HG03097 (cell line): ENCODE measurements at regions not wholly inside any gene's neighbourhood (a gene's known extent, or its start where the extent isn't known, plus 50 kb on each side); places are given as distances from the start of the nearest gene placed in this dataset.
"Not testable (repeated sequence)": the region's sequence is repeated elsewhere in the genome, so short reads cannot be mapped to it uniquely, and the experiment has no call there.

Experiments used
- ATAC-seq: cut with Tn5 transposase; IDR thresholded peaks from one replicate; pipeline ENCODE4 v1.9.1; 2021; ENCODE audit not compliant: unreplicated experiment, low FRiP score

DNA sequence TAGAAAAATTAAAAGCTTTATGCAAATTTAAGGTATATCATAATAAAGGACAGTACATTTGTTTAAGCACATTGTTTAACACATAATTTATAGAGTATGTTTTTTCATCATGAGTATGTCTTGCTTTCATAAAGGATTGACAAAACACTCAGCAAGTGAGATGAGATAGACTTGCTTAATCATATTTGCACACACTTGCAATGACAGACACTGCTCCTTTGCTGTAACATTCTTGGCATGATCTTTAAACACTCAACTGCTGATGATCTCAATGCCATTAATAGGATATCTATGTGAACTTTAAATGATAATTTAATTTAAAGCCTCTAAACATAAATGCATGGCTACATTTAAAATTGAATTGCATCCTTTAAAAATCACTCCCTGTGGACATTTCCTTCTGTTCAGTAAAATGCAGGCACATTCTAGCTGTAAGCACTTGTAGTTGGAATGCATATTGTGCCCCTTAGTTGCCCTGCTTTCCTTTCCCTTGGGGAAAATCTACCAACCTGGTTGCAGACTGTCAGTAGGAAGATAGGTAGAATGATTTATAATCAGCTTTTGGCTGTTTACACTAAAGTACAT lies 979.0 kb downstream of the TMTC2 start:
- ATAC-seq: no peak

DNA sequence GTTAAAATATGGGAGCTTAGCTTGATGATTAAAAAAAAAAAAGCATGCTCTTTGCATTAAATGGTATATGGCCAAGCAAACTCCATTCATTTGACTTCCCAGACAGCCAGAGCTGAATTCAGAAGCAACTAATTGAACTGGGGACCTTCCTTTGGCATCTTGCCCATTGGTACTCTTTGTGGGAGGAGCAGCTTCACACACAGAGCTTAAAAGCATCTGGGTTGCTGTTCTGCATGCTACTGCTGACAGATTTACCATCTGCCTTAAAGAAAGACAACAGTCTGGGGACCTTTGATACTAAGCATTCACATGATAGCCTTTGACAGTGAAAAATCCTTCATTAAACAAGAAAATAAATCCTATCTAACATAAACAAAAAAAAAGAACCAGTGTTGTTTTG lies 977.9 kb downstream of the TMTC2 start:
- no peak for ATAC-seq

- ATAC-seq: no peak
Measured at GRCh38 chr12:83660727-83661358, 974.1 kb downstream of the TMTC2 start.

DNA sequence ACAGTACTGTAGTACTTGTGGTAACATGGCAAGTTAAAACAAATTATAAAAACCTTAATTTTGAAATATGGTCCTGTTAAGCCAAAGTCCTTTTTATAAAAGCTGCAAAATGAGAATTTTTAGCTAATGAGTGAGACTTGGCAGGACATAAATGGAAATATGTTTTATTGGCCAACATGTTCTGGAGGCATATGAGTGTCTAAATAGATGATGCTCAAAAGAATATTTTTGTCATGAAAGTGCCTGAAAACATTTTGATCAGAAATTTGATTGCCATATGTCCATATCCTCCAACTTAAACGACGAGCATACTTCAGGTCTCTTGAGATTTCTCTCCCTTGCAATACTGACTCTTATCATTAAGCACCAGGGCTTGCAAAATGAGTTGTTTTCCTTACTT lies 972.6 kb downstream of the TMTC2 start:
- no peak for ATAC-seq

- ATAC-seq: no peak
Measured at GRCh38 chr12:83656004-83656403, 969.3 kb downstream of the TMTC2 start.

- no peak for ATAC-seq
Measured at GRCh38 chr12:83642205-83642604, 955.5 kb downstream of the TMTC2 start.

- ATAC-seq: no peak
Measured at GRCh38 chr12:83641789-83642188, 955.1 kb downstream of the TMTC2 start.

GRCh38 chr12:83634726-83635267 lies 948.1 kb downstream of the TMTC2 start:
- ATAC-seq: no peak

GRCh38 chr12:83630526-83630925 lies 943.8 kb downstream of the TMTC2 start:
- no peak for ATAC-seq

DNA sequence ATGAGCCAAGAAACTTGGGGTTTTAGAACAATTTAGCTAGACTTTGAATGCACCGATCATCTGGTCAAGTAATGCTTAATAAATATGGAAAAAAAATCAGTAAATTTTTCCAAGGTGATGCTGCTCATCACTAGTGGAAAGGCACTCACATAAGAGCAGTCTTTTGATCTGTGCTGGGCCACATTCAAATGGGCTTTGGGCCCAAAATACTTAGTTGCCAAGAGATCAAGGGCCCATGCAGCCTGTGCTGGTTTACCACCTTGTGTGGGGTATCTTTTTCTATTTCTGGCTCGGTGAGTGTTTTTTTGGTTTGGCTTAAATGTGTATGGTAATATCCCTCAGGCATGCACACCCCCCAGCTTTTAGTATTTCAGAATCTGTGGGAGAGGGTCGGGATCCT lies 943.2 kb downstream of the TMTC2 start:
- no peak for ATAC-seq

DNA sequence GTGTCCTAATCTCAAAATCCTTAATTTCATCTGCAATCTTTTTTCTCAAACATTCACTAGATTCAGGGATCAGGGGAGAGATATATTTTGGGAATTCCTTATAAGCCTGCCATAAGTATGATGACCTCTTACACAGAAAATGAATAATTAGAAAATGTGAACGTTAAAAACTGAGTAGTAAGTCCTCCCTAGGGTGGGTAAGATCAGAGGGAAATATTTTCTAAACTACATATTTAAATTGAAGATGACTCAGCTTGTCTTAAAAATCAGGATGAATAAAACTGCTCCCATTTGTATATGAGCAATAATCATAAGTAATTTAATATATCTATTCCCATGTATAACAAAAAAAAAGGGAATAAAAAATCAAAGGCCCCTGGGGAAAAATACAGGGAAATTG lies 935.5 kb downstream of the TMTC2 start:
- ATAC-seq: no peak

DNA sequence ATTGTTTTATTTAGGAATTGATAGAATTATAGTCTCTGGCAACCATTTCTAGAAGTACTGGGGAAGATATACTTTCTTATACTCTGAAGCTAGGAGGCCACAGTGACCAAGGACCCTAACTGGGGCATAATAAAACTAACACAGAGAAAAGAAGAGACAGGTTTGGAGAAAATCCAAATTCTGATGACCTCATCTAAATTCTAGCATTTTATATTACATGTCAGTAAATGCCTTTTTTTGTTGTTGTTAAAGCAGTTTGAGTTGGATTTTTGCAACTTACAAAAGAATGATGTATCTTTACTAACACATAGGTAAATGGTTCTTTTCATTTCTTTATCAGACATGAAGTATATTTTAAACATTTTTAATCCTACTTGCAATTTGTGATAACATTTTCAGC lies 933.3 kb downstream of the TMTC2 start:
- no peak for ATAC-seq

GRCh38 chr12:83615152-83615551 lies 928.4 kb downstream of the TMTC2 start:
- ATAC-seq: no peak

DNA sequence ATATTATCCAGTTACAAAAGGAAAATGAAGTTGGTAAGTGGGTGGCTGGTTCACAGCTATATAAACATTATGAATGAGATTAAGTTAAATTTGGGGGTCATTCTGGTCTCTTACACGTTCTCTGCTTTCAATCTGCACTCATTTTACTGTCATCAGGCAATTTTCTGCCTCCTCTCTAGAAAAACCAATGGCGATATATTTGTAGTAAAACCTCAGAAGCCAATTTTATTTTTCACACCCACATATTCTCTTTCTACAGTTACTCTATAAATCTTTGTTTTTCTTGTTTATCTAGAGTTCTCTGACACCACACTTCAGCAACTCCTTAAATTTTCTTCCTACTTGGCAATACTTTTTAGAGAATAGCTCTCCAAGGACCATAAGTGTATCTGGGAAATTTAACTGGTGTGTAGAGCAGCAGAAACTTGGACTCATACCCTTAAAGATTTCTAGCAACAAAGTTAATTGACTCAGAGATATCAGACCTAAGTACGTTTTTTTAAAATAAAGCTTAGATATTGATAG lies 926.9 kb downstream of the TMTC2 start:
- ATAC-seq: no peak

- ATAC-seq: no peak
Measured at GRCh38 chr12:83603106-83603505, 916.4 kb downstream of the TMTC2 start.

DNA sequence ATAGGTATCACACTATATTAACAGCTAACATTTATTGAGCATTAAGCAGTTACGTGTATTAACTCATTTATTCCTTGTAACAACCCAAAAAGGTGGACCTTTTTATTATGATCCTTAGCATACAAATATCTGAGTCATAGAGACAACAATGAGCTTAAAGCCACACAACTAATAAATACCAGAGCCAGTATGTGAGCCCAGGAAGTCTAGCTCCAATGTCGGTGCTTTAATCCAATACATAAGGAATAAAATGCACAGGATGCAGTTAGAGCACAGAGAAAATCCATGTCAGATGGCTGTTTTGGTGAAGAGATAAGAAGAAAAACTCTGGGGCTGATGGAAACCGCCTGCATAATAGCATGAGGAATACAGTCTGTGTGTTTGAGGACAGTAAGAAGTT lies 888.6 kb downstream of the TMTC2 start:
- ATAC-seq: no peak

DNA sequence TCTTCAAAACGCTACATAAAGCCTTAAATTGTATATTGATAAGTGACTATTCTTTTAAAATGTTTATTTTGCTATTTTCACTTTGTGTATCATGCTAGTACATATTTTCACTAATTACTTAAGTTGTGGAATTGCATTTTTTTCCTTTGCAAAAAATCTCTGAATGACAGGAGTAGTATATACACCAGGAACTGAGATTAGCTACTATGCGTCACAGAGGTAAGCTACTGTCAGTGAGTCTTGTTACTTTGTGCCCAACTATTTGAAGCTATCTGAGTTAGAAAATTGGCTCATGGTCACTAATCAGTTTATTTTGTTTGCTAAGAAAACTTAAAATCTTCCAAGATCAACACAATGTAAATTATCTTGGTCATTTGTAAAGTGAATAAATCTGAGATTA lies 887.4 kb downstream of the TMTC2 start:
- no peak for ATAC-seq

GRCh38 chr12:83573671-83574070 lies 887.0 kb downstream of the TMTC2 start:
- ATAC-seq: no peak

- no peak for ATAC-seq
Measured at GRCh38 chr12:83559650-83560049, 872.9 kb downstream of the TMTC2 start.

DNA sequence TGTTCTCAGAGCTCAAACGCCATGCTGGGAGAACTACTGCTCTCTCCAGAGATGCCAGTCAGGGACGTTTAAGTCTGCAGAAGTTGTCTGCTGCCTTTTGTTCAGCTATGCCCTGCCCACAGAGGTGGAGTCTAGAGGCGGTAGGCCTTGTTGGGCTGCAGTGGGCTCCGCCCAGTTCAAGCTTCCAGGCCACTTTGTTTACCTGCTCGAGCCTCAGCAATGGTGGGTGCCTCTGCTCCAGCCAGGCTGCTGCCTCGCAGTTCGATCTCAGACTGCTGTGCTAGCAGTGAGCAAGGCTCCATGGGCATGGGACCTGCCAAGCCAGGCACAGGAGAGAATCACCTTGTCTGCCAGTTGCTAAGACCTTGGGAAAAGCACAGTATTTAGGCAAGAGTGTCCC lies 869.3 kb downstream of the TMTC2 start:
- ATAC-seq: not testable (repeated sequence)

- ATAC-seq: no peak
Measured at GRCh38 chr12:83541446-83541845, 854.7 kb downstream of the TMTC2 start.

GRCh38 chr12:83538361-83538965 lies 851.8 kb downstream of the TMTC2 start:
- ATAC-seq: no peak
